ENCODE measurements at regions not wholly inside any gene's neighbourhood (a gene's known extent, or its start where the extent isn't known, plus 50 kb on each side); places are given as distances from the start of the nearest gene placed in this dataset.

GRCh38 chr12:115638733-115639647 lies 638.5 kb downstream of the MED13L start:
- Histone ChIP-seq H3K4me2 (ENCODE audit: insufficient read depth, low read length) (no peak overlapping the region), H4K20me1 (replicated peaks; ENCODE audit: control insufficient read depth, extremely low read depth, insufficient read depth, low read length) (no peaks in the 10 kb centered on the region), H2AFZ (ENCODE audit: low read depth, low read length) (no peak overlapping the region), H3K9ac (replicated peaks; ENCODE audit: extremely low read depth, insufficient read depth, low read length) (no peak overlapping the region), H3K4me1 (ENCODE audit: control insufficient read depth, extremely low read depth, insufficient read depth, low read length) (no peaks in the 10 kb centered on the region), H3K79me2 (ENCODE audit: control insufficient read depth, insufficient read depth, low read length) (no peaks in the 10 kb centered on the region), H3K4me3 (replicated peaks in 1 of 3; ENCODE audit: insufficient read depth in 1 of 3, low read depth in 1 of 3, low read length in 3 of 3) (no peak overlapping the region), H3K36me3 (ENCODE audit: control insufficient read depth in 2 of 2, extremely low read depth in 1 of 2, insufficient read depth in 2 of 2, low read length in 2 of 2) (no peaks in the 10 kb centered on the region), H3K27ac (ENCODE audit: insufficient read depth, low read depth, low read length) (no peak overlapping the region), H3K27me3 (ENCODE audit: control insufficient read depth in 2 of 2, insufficient read depth in 2 of 2, low read length in 2 of 2) (no peaks in the 10 kb centered on the region), H3K9me3 (replicated peaks; ENCODE audit: control insufficient read depth, insufficient read depth, low read length) (no peaks in the 10 kb centered on the region), H3K9me1 (replicated peaks; ENCODE audit: control insufficient read depth, extremely low read depth, insufficient read depth, low read length) (no peaks in the 10 kb centered on the region)
- POLR2A ChIA-PET = no interaction called here
- TF ChIP-seq FOS (IDR thresholded peaks at IDR 0.05; ENCODE audit: borderline replicate concordance, insufficient read depth, low read length) (no peak), MAX (IDR thresholded peaks at IDR 0.05; ENCODE audit: insufficient read depth, insufficient read length) (no peak), JUN (IDR thresholded peaks at IDR 0.05; ENCODE audit: borderline replicate concordance, insufficient read depth, insufficient read length, low read depth) (no peak), GATA2 (IDR thresholded peaks at IDR 0.05; ENCODE audit: insufficient read depth, insufficient read length, low read depth, low read length) (no peak), CTCF (IDR thresholded peaks at IDR 0.05; ENCODE audit: extremely low read depth in 1 of 2, insufficient read depth in 1 of 2, low read depth in 1 of 2, low read length in 2 of 2) (no peak), POLR2AphosphoS5 (IDR thresholded peaks at IDR 0.05; ENCODE audit: insufficient read depth, low read depth, low read length) (no peak), POLR2A (IDR thresholded peaks at IDR 0.05; ENCODE audit: low read depth, low read length) (no peak), EZH2 (IDR thresholded peaks at IDR 0.05; ENCODE audit: borderline replicate concordance, low read depth, low read length, severe bottlenecking) (no peak), MYC (IDR thresholded peaks at IDR 0.05; ENCODE audit: low read depth, low read length) (no peak)
- DNase-seq (ENCODE audit: low read depth, low spot score) (no peak), FAIRE-seq (no peak)
- no TSS peak for BruUV-seq (replicated peaks)
- intact Hi-C loops (cut with micrococcal nuclease) = no loop called here
- CTCF ChIA-PET = no interaction called here
- dilution Hi-C loops (cut with MboI; ENCODE audit: extremely low pct_ligation_motif_present, low sequenced_read_pairs) = no loop called here

Measured in endothelial cell of umbilical vein (primary cell).